ENCODE measurements at regions not wholly inside any gene's neighbourhood (a gene's known extent, or its start where the extent isn't known, plus 50 kb on each side); places are given as distances from the start of the nearest gene placed in this dataset.

- H3K27me3 ChIP-seq (replicated peaks in 1 of 2; ENCODE audit: control insufficient read depth in 2 of 2, insufficient read depth in 2 of 2, low read length in 1 of 2), result no peaks in the 10 kb centered on the region; a peak in 1 of 4 replicates
- no peaks in the 10 kb centered on the region; the same call in 2 of the 3 replicates for H3K9me3 ChIP-seq (replicated peaks; ENCODE audit: control insufficient read depth, insufficient read depth, low read length)
- no peaks in the 10 kb centered on the region for H3K4me1 ChIP-seq (ENCODE audit: control insufficient read depth, insufficient read depth, low read length)
- no peaks in the 10 kb centered on the region for H3K79me2 ChIP-seq (ENCODE audit: control insufficient read depth, insufficient read depth, low read length)
- ChIA-PET RAD21 (ENCODE audit: unreplicated experiment) (no interaction called here), POLR2A (interaction anchor here (0.7 kb wide), 1 partner anchor 76 kb away, joined by 5 read pairs; no protein-coding TSS in a partner anchor), SMC1A (ENCODE audit: uncharacterized antibody, unreplicated experiment) (no interaction called here), CTCF (no interaction called here)
- no peak overlapping the region for H3K4me2 ChIP-seq (ENCODE audit: control insufficient read depth, insufficient read depth)
- no TSS peak for BruUV-seq (replicated peaks)
- no peaks in the 10 kb centered on the region for H4K20me1 ChIP-seq (ENCODE audit: control insufficient read depth, insufficient read depth)
- no peak overlapping the region for H3K4me3 ChIP-seq
- ATAC-seq, result no peak
- no peak overlapping the region for H3K9ac ChIP-seq (ENCODE audit: control insufficient read depth, insufficient read depth, low read length)
- H3K27ac ChIP-seq (ENCODE audit: control insufficient read depth, insufficient read depth), result no peak overlapping the region
- in situ Hi-C loops (cut with MboI) (no loop called here), intact Hi-C loops (cut with micrococcal nuclease; ENCODE audit: unreplicated experiment) (no loop called here)
- no peak for FAIRE-seq
- H3K36me3 ChIP-seq (ENCODE audit: control insufficient read depth in 2 of 2, insufficient read depth in 2 of 2, low read length in 1 of 2), result no peaks in the 10 kb centered on the region
- DNase-seq (ENCODE audit: low read depth, low spot score), result no peak
- no peak overlapping the region for H2AFZ ChIP-seq (ENCODE audit: control insufficient read depth, low read depth, low read length)
- 37% methylated on average over 4 of the region's 4 CpGs for WGBS (ENCODE audit: insufficient coverage, insufficient replicate concordance, low lambda C conversion rate, missing lambda C conversion rate)
- TF ChIP-seq ATF7 (IDR thresholded peaks at IDR 0.05; ENCODE audit: low read depth) (no peak), ETV6 (conservative IDR thresholded peaks at IDR 0.05 in 1 of 2, IDR thresholded peaks at IDR 0.05 in 1 of 2; ENCODE audit: borderline replicate concordance in 1 of 2, low read depth in 1 of 2) (no peak), YY1 (IDR thresholded peaks at IDR 0.05; ENCODE audit: low read depth, low read length) (no peak), GABPA (IDR thresholded peaks at IDR 0.05; ENCODE audit: low read depth) (no peak), RBBP5 (conservative IDR thresholded peaks at IDR 0.05) (no peak), STAT1 (conservative IDR thresholded peaks at IDR 0.05) (no peak), MYB (IDR thresholded peaks at IDR 0.05; ENCODE audit: borderline replicate concordance, low read depth, low read length) (no peak), NBN (IDR thresholded peaks at IDR 0.05) (no peak), NFYB (IDR thresholded peaks at IDR 0.05; ENCODE audit: insufficient read depth, low read depth, low read length) (no peak), RELA (IDR thresholded peaks at IDR 0.05; ENCODE audit: borderline replicate concordance, partially characterized antibody) (no peak), PML (IDR thresholded peaks at IDR 0.05; ENCODE audit: low read length) (no peak), HSF1 (IDR thresholded peaks at IDR 0.05; ENCODE audit: low read depth, low read length) (no peak), RB1 (IDR thresholded peaks at IDR 0.05; ENCODE audit: borderline replicate concordance) (no peak), CEBPZ (IDR thresholded peaks at IDR 0.05; ENCODE audit: low read depth, low read length) (no peak), SPI1 (IDR thresholded peaks at IDR 0.05; ENCODE audit: borderline replicate concordance, insufficient read depth, low read depth, low read length) (no peak)
- TF ChIP-seq, protein P1, sequence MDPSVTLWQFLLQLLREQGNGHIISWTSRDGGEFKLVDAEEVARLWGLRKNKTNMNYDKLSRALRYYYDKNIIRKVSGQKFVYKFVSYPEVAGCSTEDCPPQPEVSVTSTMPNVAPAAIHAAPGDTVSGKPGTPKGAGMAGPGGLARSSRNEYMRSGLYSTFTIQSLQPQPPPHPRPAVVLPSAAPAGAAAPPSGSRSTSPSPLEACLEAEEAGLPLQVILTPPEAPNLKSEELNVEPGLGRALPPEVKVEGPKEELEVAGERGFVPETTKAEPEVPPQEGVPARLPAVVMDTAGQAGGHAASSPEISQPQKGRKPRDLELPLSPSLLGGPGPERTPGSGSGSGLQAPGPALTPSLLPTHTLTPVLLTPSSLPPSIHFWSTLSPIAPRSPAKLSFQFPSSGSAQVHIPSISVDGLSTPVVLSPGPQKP (IDR thresholded peaks at IDR 0.05; ENCODE audit: low read depth, low read length), result no peak
- TF ChIP-seq, protein P2, sequence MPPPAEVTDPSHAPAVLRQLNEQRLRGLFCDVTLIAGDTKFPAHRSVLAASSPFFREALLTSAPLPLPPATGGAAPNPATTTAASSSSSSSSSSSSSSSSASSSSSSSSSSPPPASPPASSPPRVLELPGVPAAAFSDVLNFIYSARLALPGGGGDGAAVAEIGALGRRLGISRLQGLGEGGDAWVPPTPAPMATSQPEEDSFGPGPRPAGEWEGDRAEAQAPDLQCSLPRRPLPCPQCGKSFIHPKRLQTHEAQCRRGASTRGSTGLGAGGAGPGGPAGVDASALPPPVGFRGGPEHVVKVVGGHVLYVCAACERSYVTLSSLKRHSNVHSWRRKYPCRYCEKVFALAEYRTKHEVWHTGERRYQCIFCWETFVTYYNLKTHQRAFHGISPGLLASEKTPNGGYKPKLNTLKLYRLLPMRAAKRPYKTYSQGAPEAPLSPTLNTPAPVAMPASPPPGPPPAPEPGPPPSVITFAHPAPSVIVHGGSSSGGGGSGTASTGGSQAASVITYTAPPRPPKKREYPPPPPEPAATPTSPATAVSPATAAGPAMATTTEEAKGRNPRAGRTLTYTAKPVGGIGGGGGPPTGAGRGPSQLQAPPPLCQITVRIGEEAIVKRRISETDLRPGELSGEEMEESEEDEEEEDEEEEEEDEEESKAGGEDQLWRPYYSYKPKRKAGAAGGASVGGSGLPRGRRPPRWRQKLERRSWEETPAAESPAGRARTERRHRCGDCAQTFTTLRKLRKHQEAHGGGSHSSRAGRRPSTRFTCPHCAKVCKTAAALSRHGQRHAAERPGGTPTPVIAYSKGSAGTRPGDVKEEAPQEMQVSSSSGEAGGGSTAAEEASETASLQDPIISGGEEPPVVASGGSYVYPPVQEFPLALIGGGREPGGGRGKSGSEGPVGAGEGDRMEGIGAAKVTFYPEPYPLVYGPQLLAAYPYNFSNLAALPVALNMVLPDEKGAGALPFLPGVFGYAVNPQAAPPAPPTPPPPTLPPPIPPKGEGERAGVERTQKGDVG (CRISPR knock-in tag; IDR thresholded peaks at IDR 0.05), result no peak
These were observed 77.1 kb upstream of the NBL1 start for GRCh38 chr1:19567041-19567440.

Data from GM12878 (cell line).